Ectodermal cell (in vitro differentiated cells): ENCODE measurements at regions not wholly inside any gene's neighbourhood (a gene's known extent, or its start where the extent isn't known, plus 50 kb on each side); places are given as distances from the start of the nearest gene placed in this dataset.

Experiments used
- H3K27ac ChIP-seq: 2 replicates; pipeline ENCODE4 v1.7.0; 2013; ENCODE audit warnings: mild to moderate bottlenecking, low read depth, low read length; ENCODE audit not compliant: insufficient read depth, poor library complexity, severe bottlenecking
- H3K27me3 ChIP-seq: 2 replicates; pipeline ENCODE4 v1.7.0; 2013; ENCODE audit warnings: mild to moderate bottlenecking, low read length; ENCODE audit not compliant: insufficient read depth, control insufficient read depth, poor library complexity, severe bottlenecking
- H3K36me3 ChIP-seq: one replicate; pipeline ENCODE4 v1.7.0; 2013; ENCODE audit warnings: low read length; ENCODE audit not compliant: control insufficient read depth, insufficient read depth
- H3K4me1 ChIP-seq: one replicate; pipeline ENCODE4 v1.7.0; 2013; ENCODE audit warnings: low read length; ENCODE audit not compliant: control insufficient read depth, insufficient read depth
- H3K4me3 ChIP-seq: 2 replicates; pipeline ENCODE4 v1.7.0; 2013; ENCODE audit warnings: low read depth, low read length, control low read depth; ENCODE audit not compliant: insufficient read depth
- H3K9me3 ChIP-seq: 2 replicates; pipeline ENCODE4 v1.7.0; 2013; ENCODE audit warnings: mild to moderate bottlenecking, low read length, moderate library complexity; ENCODE audit not compliant: control insufficient read depth
- WGBS, 2 experiments: methylation state at CpG; one replicate each; pipeline ENCODE4 v1.1.7; 2013; ENCODE audit warnings: missing lambda C conversion rate in 2 of 2; 5-methylcytosine and 5-hydroxymethylcytosine counted together

DNA sequence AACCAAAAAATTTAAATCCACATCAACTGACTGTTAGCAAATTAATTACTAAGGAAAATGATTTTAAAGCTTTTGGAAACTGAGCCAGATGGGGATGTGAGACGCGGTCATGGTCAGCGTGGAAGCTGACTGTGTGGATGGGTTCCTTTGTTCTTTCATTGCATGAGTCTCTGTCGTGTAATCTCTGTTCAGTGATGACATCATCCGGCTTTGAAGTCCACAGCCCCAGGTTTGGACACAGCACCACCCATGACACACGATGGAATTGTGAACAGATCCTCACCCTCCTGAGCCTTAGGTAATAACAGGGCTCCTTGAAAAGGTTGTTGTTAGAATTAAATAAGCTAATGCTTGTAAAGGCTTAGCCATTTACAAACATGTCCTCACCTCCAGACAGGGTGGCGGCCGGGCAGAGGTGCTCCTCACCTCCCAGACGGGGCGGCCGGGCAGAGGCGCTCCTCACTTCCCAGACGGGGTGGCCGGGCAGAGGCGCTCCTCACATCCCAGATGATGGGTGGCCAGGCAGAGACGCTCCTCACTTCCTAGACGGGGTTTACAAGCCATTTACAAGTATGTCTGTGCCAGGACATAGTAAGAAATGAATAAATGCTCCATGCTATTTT lies 677.3 kb downstream of the TBC1D22A start:
- Histone ChIP-seq H3K4me3 (no peak overlapping the region), H3K4me1 (no peaks in the 10 kb centered on the region), H3K36me3 (no peaks in the 10 kb centered on the region), H3K9me3 (peaks cover 4% of the 10 kb centered on the region), H3K27me3 (no peaks in the 10 kb centered on the region), H3K27ac (no peak overlapping the region)
- WGBS, 2 experiments, result 83 to 84% methylated on average over 17 of the region's 17 CpGs

DNA sequence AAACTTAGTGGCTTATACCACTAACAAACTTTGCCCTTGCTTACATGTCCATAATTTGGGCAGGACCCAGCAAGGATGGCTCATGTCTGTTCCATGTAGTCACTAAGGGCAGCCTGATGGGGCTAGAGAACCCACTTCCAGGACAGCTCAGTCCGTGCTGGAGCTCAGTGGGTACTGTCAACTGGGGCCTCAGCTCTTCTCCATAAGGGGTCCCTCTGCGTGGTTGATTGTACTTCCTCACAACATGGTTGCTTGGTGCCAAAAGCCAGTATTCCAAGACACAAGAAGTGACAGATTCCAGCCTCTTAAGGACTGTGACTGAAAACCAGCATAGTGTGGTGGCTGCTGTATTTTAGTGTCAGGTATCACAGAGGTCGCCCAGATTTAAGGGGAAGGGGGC lies 675.2 kb downstream of the TBC1D22A start:
- Histone ChIP-seq H3K27ac (no peak overlapping the region), H3K4me1 (no peaks in the 10 kb centered on the region), H3K36me3 (no peaks in the 10 kb centered on the region), H3K9me3 (peaks cover 7% of the 10 kb centered on the region), H3K27me3 (no peaks in the 10 kb centered on the region), H3K4me3 (no peak overlapping the region)
- 19 to 22% methylated on average over 3 of the region's 3 CpGs for WGBS, 2 experiments

DNA sequence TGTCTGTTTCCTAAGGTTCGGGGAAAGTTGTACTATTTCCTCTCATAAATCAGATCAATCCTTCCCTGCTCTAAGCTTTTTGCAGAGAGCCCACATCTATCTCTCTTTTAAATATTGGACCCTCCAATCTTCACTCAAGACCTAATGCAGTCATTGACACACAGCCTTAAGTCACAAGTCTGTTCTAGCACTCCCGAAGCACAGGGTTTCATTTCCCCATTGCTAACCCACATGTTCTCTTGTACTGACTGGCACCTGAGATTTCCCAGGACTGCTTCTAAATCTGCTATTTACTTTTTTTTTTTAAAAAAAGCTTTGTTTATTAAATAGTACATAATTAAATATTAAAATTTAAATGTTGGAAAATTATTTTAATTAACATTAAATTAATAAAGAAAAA lies 674.7 kb downstream of the TBC1D22A start:
- Histone ChIP-seq H3K27ac (no peak overlapping the region), H3K27me3 (no peaks in the 10 kb centered on the region), H3K4me1 (no peaks in the 10 kb centered on the region), H3K36me3 (no peaks in the 10 kb centered on the region), H3K4me3 (no peak overlapping the region), H3K9me3 (peaks cover 7% of the 10 kb centered on the region)
- 93 to 98% methylated on average over 2 of the region's 2 CpGs for WGBS, 2 experiments

DNA sequence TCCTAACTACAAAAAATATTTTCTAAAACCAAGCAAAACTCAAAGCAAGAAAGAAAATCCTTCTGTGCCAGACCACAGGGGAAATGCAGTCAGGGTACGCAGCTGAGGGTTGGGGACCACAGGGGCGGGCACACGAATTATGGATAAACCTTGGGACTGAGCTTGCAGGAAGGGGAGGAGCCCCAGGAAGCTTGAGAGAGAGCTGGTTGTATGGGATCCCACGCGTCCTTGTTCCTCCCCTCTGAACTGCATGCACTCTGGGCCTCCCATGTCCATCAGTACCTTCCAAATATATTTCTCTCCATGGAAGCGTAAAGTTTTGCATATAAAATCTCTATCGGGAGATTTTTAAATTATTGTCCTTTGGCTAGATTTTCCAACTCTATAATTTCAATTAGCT lies 673.4 kb downstream of the TBC1D22A start:
- Histone ChIP-seq H3K36me3 (no peaks in the 10 kb centered on the region), H3K9me3 (peaks cover 7% of the 10 kb centered on the region), H3K4me3 (no peak overlapping the region), H3K27ac (no peak overlapping the region), H3K4me1 (no peaks in the 10 kb centered on the region), H3K27me3 (no peaks in the 10 kb centered on the region)
- WGBS, 2 experiments, result 84% methylated on average over 6 to 7 of the region's 7 CpGs

DNA sequence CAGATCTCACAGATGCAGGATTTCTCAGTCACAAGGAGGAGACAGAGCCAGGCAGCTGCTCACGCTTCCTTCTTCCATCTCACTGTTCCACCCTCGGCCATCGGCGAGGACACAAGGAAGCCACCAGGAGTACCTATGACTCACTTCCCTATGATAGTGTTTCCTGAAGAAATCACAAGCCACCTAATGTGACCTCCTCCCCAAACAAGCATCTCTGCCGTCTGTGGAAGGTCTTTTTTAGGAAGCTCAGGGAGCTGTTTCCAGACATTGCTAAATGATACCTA lies 672.7 kb downstream of the TBC1D22A start:
- H3K4me1 ChIP-seq, result no peaks in the 10 kb centered on the region
- no peak overlapping the region for H3K4me3 ChIP-seq
- WGBS, 2 experiments, result 86 to 88% methylated on average over 5 of the region's 5 CpGs
- H3K9me3 ChIP-seq, result peaks cover 7% of the 10 kb centered on the region
- no peaks in the 10 kb centered on the region for H3K27me3 ChIP-seq
- no peak overlapping the region for H3K27ac ChIP-seq
- H3K36me3 ChIP-seq, result no peaks in the 10 kb centered on the region

DNA sequence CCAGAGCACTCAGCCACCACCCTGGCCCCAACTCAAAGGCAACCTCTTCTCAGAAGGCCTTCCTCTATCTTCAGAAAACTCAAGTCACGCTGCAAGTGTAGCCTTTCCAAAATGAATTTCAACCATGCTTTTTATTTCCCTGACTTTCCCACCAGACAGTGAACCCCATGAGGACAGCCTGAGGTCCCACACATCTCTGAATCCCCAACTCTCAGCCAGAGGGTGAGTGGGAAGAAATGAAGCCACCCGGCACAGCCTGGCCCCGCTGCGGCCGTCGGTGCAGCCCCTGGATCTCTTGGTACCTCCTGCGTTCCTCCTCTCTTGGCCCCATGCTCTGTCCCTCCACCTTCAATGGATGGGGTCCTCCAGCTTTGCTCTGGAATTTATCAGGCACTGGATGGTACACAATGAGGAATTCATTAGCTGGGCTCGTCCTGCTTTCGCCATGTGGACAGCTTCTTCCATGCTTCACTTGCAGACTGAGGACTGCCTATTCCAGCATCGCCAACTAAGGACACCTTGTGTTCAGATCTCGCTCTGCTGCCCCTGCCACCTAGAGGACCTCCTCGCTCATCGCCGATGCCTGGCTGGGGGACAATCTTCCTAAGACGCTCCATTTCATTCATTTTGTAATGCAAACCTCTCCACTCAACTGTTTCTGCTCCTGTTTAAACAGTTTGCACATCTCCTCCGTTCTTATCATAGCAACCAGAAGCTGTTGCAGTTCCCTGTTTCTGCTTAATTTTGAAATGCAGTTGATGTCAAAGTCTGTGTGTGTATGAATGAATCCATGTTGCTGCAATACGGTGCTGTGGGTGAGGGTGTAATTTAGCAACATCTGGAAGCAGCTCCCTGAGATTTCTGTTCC lies 672.1 kb downstream of the TBC1D22A start:
- Histone ChIP-seq H3K4me1 (no peaks in the 10 kb centered on the region), H3K27me3 (no peaks in the 10 kb centered on the region), H3K36me3 (no peaks in the 10 kb centered on the region), H3K9me3 (peaks cover 7% of the 10 kb centered on the region), H3K4me3 (no peak overlapping the region), H3K27ac (no peak overlapping the region)
- WGBS, 2 experiments, result 82% methylated on average over 17 of the region's 17 CpGs

DNA sequence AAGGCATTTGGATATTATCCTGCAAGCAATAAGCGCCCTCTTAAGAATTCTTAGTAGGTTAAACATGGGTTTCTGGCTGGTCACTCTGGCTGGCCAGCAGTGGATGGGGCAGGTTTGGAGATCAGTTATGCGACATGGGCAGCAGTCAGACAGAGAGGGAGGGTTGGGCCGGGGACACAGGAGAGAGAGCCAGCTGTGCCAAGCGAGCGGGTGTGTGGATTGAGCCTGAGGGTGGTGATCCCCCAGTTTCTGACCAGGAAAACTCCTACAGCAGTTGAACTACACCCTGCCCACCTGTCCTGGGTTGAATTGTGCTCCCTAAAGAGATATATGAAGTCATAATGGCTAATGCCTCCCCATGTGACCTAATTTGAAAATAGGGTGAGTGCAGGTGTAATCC lies 671.2 kb downstream of the TBC1D22A start:
- Histone ChIP-seq H3K4me3 (no peak overlapping the region), H3K36me3 (no peaks in the 10 kb centered on the region), H3K27ac (no peak overlapping the region), H3K27me3 (no peaks in the 10 kb centered on the region), H3K4me1 (no peaks in the 10 kb centered on the region), H3K9me3 (peaks cover 7% of the 10 kb centered on the region)
- WGBS, 2 experiments, result 70 to 74% methylated on average over 5 of the region's 5 CpGs

DNA sequence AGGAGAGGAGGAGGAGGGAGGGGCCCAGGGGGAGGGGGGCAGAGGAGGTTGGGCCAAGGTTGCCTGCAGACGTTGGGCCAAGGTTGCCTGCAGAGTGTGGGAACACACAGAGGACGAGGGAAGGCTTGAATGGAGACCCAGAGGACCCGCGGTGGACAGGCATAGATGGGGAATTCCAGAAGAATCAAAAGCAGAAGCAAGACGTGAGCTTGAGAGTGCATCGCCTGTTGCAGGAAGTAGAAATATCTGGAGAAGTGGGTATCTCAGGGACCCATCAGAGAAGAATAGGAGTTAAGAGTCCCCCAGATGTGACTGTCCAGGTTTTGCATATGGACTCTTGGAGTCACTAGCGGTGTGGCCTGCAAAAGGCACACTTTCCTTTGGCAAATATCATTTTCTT lies 670.2 kb downstream of the TBC1D22A start:
- Histone ChIP-seq H3K9me3 (peaks cover 4% of the 10 kb centered on the region), H3K27ac (no peak overlapping the region), H3K4me3 (no peak overlapping the region), H3K4me1 (no peaks in the 10 kb centered on the region), H3K36me3 (no peaks in the 10 kb centered on the region), H3K27me3 (no peaks in the 10 kb centered on the region)
- 65 to 69% methylated on average over 7 of the region's 7 CpGs for WGBS, 2 experiments

DNA sequence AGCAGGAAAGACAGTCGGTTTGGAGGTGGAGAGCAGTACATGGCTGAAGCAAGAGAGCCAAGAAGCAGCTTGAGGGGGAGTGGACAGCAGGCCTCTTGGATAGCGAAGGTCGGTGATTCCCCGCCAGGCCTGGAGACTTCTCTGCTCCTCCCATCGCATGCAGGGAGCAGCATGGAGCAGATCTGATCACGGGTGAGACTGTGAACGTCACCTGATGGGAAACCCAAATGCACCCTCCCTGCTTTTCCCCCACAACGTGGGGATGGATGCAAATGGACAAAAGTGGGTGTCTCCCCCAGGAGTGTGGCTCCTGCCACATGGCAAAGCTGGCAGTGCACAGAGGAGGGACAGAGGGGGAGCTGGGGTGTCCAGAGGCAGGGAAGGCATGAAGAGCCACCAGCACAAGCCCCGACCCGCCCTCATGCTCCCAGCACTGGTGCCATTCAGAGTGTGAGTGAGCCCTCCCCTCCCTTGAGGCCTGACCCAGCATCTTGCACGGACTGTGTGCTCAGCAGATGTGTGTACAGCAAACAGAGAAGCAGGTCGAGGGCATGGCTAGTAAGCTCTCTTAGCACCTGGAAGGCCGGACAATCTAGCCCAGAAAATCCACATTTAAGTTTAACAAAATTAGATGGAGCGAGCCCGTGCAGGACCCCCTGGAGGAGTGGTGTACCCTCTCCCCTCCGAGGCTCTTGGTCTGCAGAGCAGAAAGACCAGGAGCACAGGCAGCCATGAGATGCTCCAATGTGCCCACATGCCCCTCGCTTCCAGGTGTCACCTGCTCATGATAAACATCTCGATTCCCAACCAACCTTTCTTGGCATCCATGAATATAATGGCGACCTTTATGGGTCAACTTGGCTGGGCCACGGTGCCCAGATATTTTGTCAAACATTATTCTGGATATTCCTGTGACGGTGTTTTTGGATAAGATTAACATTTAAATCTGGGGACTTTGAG lies 661.7 kb downstream of the TBC1D22A start:
- Histone ChIP-seq H3K4me3 (no peak overlapping the region), H3K27ac (no peak overlapping the region), H3K36me3 (no peaks in the 10 kb centered on the region), H3K4me1 (no peaks in the 10 kb centered on the region), H3K27me3 (no peaks in the 10 kb centered on the region), H3K9me3 (peaks cover 3% of the 10 kb centered on the region)
- WGBS, 2 experiments, result 69 to 72% methylated on average over 21 of the region's 21 CpGs

DNA sequence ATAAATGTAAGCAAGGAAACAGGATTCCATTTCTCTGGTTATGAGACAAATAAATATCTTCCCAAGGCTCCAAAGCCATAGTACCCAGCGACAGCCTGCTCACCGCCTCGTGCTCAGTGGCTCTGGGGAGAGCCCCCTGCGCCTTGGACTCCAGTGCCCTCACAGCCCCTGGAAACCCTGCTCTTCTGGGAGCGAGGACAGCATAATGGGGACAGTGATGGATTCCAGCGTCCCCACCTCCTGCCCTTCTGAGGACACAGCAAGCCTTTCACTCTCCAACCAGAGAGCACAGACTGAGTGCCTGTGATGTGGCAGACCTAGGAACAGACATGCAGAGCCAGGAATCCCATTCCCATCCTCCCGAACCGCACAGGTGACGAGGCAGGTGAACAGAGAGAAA lies 660.8 kb downstream of the TBC1D22A start:
- Histone ChIP-seq H3K9me3 (peaks cover 6% of the 10 kb centered on the region), H3K4me1 (no peaks in the 10 kb centered on the region), H3K4me3 (no peak overlapping the region), H3K36me3 (no peaks in the 10 kb centered on the region), H3K27ac (no peak overlapping the region), H3K27me3 (no peaks in the 10 kb centered on the region)
- 72 to 74% methylated on average over 9 of the region's 9 CpGs for WGBS, 2 experiments
